GM21423 (cell line): ENCODE measurements at regions not wholly inside any gene's neighbourhood (a gene's known extent, or its start where the extent isn't known, plus 50 kb on each side); places are given as distances from the start of the nearest gene placed in this dataset.

Experiments
- ATAC-seq: cut with Tn5 transposase; IDR thresholded peaks from one replicate; pipeline ENCODE4 v1.9.1; 2021; ENCODE audit warnings: mild to moderate bottlenecking, moderate library complexity; ENCODE audit not compliant: unreplicated experiment

- ATAC-seq: no peak
These were observed 373.8 kb downstream of the GJA1 start for GRCh38 chr6:121809211-121809610.

GRCh38 chr6:121810158-121811032 lies 374.9 kb downstream of the GJA1 start:
- ATAC-seq: no peak

- no peak for ATAC-seq
These were observed 375.7 kb downstream of the GJA1 start for GRCh38 chr6:121811106-121811505.

- ATAC-seq: no peak
These were observed 380.9 kb downstream of the GJA1 start for GRCh38 chr6:121816361-121816760.

DNA sequence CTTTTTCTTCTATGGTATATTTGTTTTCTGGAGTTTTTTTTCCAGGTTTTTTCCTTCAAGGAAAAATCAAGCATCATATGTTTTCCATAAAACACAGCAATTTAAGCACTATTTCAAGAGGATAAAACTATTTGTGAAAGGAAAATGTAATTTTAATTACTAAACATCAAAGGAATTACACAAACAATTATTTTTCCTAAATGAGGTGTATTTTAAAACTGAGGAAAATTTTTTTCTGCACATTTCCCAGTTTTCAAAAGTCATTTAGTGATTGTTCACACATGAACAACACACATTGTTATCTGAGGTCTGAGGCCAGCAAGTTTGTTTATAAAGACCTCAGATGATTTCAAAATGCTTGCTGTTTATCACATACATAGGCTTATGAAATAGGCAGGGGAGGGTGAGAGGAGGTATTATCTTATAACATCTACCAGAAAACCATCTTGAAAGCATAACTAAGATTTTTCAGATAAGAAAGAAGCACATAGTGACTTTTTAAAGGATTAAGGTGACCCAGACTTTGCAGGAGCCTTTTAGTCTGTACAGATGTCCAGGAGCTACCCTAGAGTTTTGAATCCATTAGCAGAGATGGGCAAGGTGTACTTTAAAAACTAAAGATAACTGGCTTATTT lies 381.6 kb downstream of the GJA1 start:
- ATAC-seq: no peak

GRCh38 chr6:121823437-121823851 lies 388.0 kb downstream of the GJA1 start:
- ATAC-seq: no peak

DNA sequence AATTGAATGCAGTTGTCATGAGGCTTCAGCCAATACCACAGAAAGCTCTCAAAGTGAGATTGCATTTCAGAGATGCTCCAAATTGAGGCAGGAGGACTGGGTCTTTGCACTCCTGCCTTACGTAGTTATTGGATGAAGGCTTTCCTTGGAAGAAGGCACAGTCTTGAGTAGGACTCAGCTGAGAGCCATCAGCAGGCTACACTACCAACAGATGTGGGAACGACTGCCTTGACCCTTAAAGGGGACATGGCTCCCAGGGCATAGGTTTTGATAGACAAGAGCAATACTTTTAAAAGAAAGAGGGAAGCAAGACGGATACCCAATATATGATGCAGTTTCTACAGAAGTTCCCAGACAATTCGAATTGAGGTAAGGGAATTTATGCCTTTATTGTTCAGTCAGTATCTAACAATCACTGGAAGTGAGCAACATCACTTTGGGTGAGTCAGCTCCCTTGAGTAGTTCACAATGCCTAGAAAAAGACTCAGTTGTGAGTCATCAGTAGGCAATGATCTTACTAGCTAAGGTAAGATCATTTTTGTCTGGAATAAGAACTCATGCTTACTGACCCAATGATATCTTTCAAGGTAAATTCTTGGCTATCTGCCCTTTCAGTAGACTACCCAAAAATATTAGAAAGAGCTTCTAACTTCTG lies 390.8 kb downstream of the GJA1 start:
- no peak for ATAC-seq

DNA sequence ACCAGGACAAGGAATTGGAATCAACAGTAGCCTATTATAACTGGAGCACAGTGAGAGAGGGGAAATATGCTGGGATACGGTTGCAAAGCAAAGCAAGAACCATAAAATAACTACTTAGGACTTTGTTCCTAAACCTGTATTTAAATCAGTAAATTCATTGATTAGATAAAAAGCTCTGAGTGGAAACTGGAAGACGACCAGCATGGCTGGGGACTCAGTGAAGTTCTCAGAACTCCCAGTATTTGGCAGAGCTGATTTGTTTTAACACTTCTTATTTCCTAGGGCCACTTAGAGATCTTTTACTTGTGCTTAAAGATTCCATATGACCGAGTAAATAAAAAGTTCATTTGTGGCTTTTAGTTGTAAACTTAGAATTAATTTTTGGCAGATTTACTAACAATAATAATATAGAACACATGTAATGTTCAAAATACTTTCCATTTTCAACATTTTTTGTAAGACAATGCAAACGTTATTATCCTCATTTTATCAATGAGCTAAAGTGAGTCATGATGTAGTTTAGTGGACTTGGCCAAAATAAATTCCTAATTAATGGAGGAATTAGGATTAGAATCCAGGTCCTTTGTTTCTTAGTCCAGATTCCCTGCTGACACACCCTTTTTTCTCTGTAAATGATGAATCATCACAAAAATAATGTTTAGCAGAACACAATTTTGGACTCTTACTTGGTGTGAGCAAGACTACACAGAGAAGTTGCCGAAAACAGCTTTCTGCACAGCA lies 392.9 kb downstream of the GJA1 start:
- no peak for ATAC-seq

DNA sequence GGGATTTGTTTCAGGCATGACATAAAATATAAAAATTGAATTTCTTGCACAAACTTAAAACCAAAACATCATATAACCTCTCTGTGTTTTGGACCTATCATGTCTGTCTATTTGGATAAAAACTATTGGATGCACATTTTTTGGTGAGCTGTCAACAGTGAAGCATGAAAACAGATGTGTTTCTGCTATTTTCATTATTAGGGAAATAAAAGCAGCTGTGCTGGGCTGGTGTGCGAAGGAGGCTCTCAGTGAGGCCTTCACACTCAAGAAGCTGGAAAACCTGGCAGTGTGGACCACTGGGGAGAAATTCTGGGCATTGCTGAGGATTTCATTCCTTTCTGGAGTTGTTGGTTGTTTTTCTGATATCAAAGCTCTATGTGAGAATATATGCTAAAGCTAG lies 395.3 kb downstream of the GJA1 start:
- ATAC-seq: no peak

- no peak for ATAC-seq
These were observed 400.2 kb downstream of the GJA1 start for GRCh38 chr6:121835662-121836061.

DNA sequence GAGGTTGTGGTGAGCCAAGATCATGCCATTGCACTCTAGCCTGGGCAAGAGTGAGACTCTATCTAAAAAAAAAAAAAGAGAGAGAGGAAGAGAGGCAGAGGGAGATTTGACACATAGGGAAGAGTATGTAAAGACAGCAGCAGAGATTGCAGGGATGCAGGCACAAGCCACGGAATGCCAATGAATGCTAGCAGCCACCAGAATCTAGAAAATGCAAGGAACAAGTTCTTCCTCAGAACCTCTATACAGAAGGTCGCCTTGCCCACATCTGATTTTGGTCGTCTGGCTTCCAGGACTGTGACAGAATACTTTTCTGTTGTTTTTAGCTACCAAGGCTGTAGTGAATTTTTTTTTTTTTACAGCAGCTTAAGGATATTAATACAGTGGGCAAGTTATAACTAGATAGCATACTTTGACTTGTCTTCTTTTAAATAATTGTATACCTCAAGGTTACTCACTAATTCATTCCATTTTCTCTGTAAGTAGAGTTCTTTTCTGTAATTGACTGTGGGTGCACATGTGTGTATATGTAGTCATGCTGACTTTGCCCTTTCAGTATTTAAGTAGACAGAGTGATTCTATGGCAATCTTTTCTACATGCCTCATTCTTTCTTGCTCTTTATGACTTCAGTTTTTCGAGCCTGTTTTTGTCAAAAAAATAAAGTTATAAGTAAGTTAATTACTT lies 402.2 kb downstream of the GJA1 start:
- no peak for ATAC-seq

- ATAC-seq: no peak
These were observed 403.4 kb downstream of the GJA1 start for GRCh38 chr6:121838842-121839241.

DNA sequence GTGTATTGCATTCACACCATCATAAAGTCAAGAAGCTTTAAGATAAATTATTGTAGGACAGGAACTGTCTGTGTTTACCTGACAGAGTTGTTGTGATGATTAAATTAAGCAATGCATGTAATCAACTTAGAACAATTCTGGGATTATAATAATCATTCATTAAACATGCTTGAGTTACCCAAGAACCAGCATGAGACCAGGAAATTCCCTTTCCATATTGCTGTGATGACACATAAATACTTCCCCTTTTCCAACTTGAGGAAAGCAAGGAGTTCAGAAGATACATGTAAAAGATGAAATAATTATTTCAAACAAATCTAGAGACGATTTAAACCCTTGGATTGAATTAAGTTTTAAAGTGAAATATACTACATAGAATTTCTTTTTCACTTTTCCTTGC lies 404.4 kb downstream of the GJA1 start:
- ATAC-seq: no peak

GRCh38 chr6:121844898-121845297 lies 409.5 kb downstream of the GJA1 start:
- no peak for ATAC-seq

- ATAC-seq: no peak
These were observed 412.5 kb downstream of the GJA1 start for GRCh38 chr6:121847806-121848522.

- ATAC-seq: no peak
These were observed 413.2 kb downstream of the GJA1 start for GRCh38 chr6:121848523-121849255.

DNA sequence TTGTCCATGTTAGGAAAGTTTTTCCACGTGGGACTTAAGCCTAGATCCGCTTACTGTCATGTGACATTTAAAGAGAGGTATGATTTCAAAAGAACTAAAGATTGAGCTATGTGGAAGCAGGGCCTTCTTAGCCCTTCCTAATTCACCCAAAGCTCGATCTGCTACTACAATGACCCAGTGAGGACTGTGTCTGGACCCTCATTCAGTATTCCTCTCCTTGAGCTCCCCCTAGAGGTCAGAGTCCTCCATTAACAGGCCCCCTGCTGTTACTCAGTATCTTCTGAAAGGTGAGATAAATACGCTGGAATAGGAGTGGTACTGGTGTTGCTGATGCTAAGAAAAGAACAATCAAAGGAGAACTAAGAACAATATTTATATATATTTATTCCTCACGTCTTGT lies 414.0 kb downstream of the GJA1 start:
- ATAC-seq: peak; percentile 94

- ATAC-seq: no peak
These were observed 415.6 kb downstream of the GJA1 start for GRCh38 chr6:121851056-121851455.

GRCh38 chr6:121853686-121854085 lies 418.2 kb downstream of the GJA1 start:
- ATAC-seq: no peak
